Esophagus muscularis mucosa (tissue), 4 donors: ENCODE measurements at regions not wholly inside any gene's neighbourhood (a gene's known extent, or its start where the extent isn't known, plus 50 kb on each side); places are given as distances from the start of the nearest gene placed in this dataset.

Source experiments
- DNase-seq: peaks from one replicate; pipeline ENCODE4 v3.0.0-alpha.2; 2017; ENCODE audit errors: extremely low spot score
- H3K27ac ChIP-seq, 4 donors: fragments of 200-600 bp; sonication (generic); replicated peaks in 1 of 4; 1 replicate in 3 of 4; 2 replicates in 1 of 4; pipeline ENCODE4 v1.5.1; 2016 to 2019; ENCODE audit warnings: mild to moderate bottlenecking in 1 of 4
- H3K27me3 ChIP-seq, 4 donors: fragments of 200-600 bp; sonication (generic); one replicate each; pipeline versions ENCODE4 v1.5.1 to v1.6.0; 2016 to 2019
- H3K36me3 ChIP-seq, 4 donors: fragments of 200-600 bp; sonication (generic); one replicate each; pipeline ENCODE4 v1.5.1; 2016 to 2019
- H3K4me1 ChIP-seq, 4 donors: fragments of 200-600 bp; sonication (generic); one replicate each; pipeline ENCODE4 v1.5.1; 2016 to 2019
- H3K4me3 ChIP-seq, 4 donors: fragments of 200-600 bp; sonication (generic); 1 replicate in 2 of 4; 2 replicates in 2 of 4; pipeline ENCODE4 v1.5.1; 2016 to 2019; ENCODE audit warnings: mild to moderate bottlenecking in 4 of 4, moderate library complexity in 1 of 4
- H3K9me3 ChIP-seq, 4 donors: fragments of 200-600 bp; sonication (generic); 1 replicate in 3 of 4; 2 replicates in 1 of 4; pipeline ENCODE4 v1.5.1; 2016 to 2019
- EP300 ChIP-seq: sonication (generic); formaldehyde crosslinking; IDR thresholded peaks from one replicate; pipeline ENCODE4 v1.6.1; 2017; ENCODE audit warnings: antibody characterized with exemption
- POLR2A ChIP-seq: fragments of 450-650 bp; IDR thresholded peaks from one replicate; pipeline ENCODE4 v1.6.1; 2017; ENCODE audit warnings: antibody characterized with exemption, moderate library complexity, mild to moderate bottlenecking, low read depth
- POLR2AphosphoS5 ChIP-seq, 2 donors: sonication (generic); formaldehyde crosslinking; IDR thresholded peaks; one replicate each; pipeline ENCODE4 v1.6.1; 2017; ENCODE audit warnings: antibody characterized with exemption in 2 of 2
- WGBS: methylation state at CpG from one replicate; pipeline ENCODE4 v1.1.5; 2018; 5-methylcytosine and 5-hydroxymethylcytosine counted together
- intact Hi-C: fragments of 100-400 bp; cut with DNase I; formaldehyde crosslinking; loops from one replicate; pipeline ENCODE4 v1.15.1; 2023
- TF ChIP-seq, protein P1 (sequence below), 3 experiments: fragments of 200-600 bp in 2 of 3; fragments of 450-650 bp in 1 of 3; sonication (generic) in 2 of 3; IDR thresholded peaks; one replicate each; pipeline ENCODE4 v1.5.1; 2017 to 2019; ENCODE audit warnings: antibody characterized with exemption in 3 of 3, mild to moderate bottlenecking in 2 of 3, moderate library complexity in 1 of 3

GRCh38 chrX:138769918-138770317, 58.4 kb upstream of the FGF13 start:
- H3K27me3 ChIP-seq = no peaks in the 10 kb centered on the region
- intact Hi-C loops = loop anchor here (5.0 kb wide), 1 partner anchor 787 kb away; no protein-coding TSS in a partner anchor
- no peaks in the 10 kb centered on the region for H3K9me3 ChIP-seq
- DNase-seq = no peak
- no peaks in the 10 kb centered on the region for H3K36me3 ChIP-seq
- 60% methylated on average over 2 of the region's 2 CpGs for WGBS
- H3K27ac ChIP-seq = no peak overlapping the region
- no peaks in the 10 kb centered on the region for H3K4me1 ChIP-seq
- TF ChIP-seq EP300 (no peak), POLR2A (no peak), POLR2AphosphoS5 (IDR thresholded peaks at IDR 0.05) (no peak)
- TF ChIP-seq, protein P1, sequence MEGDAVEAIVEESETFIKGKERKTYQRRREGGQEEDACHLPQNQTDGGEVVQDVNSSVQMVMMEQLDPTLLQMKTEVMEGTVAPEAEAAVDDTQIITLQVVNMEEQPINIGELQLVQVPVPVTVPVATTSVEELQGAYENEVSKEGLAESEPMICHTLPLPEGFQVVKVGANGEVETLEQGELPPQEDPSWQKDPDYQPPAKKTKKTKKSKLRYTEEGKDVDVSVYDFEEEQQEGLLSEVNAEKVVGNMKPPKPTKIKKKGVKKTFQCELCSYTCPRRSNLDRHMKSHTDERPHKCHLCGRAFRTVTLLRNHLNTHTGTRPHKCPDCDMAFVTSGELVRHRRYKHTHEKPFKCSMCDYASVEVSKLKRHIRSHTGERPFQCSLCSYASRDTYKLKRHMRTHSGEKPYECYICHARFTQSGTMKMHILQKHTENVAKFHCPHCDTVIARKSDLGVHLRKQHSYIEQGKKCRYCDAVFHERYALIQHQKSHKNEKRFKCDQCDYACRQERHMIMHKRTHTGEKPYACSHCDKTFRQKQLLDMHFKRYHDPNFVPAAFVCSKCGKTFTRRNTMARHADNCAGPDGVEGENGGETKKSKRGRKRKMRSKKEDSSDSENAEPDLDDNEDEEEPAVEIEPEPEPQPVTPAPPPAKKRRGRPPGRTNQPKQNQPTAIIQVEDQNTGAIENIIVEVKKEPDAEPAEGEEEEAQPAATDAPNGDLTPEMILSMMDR (IDR thresholded peaks at IDR 0.05) = no peak
- no peak overlapping the region for H3K4me3 ChIP-seq

DNA sequence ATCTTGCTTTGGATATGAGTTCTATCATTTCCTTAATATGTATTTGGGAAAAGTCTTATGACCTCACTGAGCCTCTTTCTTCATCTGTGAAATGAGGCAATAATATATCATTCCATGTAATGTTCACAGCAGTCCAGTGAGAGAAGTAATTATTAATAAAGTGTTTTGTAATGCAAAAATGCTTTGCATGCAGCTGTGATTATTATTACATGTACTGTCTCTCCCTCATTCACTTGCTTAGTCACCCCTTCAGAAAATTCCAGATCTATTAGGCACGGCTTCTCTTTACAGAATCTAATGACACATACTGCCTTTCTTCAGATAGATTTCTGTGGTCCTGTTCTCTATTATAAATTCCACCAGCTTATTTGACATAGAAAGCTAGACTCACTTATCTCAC, 53.5 kb upstream of the FGF13 start:
- WGBS = 63% methylated on average over 1 of the region's 1 CpG
- intact Hi-C loops = no loop called here
- H3K4me3 ChIP-seq = no peak overlapping the region
- H3K4me1 ChIP-seq = no peaks in the 10 kb centered on the region
- no peaks in the 10 kb centered on the region for H3K27me3 ChIP-seq
- DNase-seq = no peak
- no peaks in the 10 kb centered on the region for H3K9me3 ChIP-seq
- no peak overlapping the region for H3K27ac ChIP-seq
- H3K36me3 ChIP-seq = no peaks in the 10 kb centered on the region
- no peak for TF ChIP-seq POLR2AphosphoS5 (IDR thresholded peaks at IDR 0.05)
- no peak for TF ChIP-seq EP300
- TF ChIP-seq, protein P1 (IDR thresholded peaks at IDR 0.05) = no peak
- TF ChIP-seq POLR2A = no peak

GRCh38 chrX:138763761-138764160, 52.2 kb upstream of the FGF13 start:
- no peak for DNase-seq
- Histone ChIP-seq H3K27ac (no peak overlapping the region), H3K9me3 (no peaks in the 10 kb centered on the region), H3K4me1 (no peaks in the 10 kb centered on the region), H3K36me3 (no peaks in the 10 kb centered on the region), H3K27me3 (no peaks in the 10 kb centered on the region), H3K4me3 (no peak overlapping the region)
- 56% methylated on average over 3 of the region's 3 CpGs for WGBS
- intact Hi-C loops = no loop called here
- TF ChIP-seq, protein P1 (IDR thresholded peaks at IDR 0.05) = no peak
- TF ChIP-seq POLR2AphosphoS5 (IDR thresholded peaks at IDR 0.05) = no peak
- TF ChIP-seq POLR2A = no peak
- TF ChIP-seq EP300 = no peak

- no peaks in the 10 kb centered on the region for H3K27me3 ChIP-seq
- no peak overlapping the region for H3K4me3 ChIP-seq
- TF ChIP-seq POLR2AphosphoS5 (IDR thresholded peaks at IDR 0.05) (no peak), POLR2A (no peak), EP300 (no peak)
- TF ChIP-seq, protein P1 (IDR thresholded peaks at IDR 0.05) = no peak
- H3K36me3 ChIP-seq = no peaks in the 10 kb centered on the region
- WGBS = 81% methylated on average over 3 of the region's 3 CpGs
- H3K27ac ChIP-seq = no peak overlapping the region
- H3K9me3 ChIP-seq = no peaks in the 10 kb centered on the region
- H3K4me1 ChIP-seq = no peaks in the 10 kb centered on the region
- intact Hi-C loops = no loop called here
- no peak for DNase-seq
These were observed 49.9 kb upstream of the FGF13 start for GRCh38 chrX:138761380-138761779.
